HG02623 (cell line): ENCODE measurements at regions not wholly inside any gene's neighbourhood (a gene's known extent, or its start where the extent isn't known, plus 50 kb on each side); places are given as distances from the start of the nearest gene placed in this dataset.

ENCODE experiments used
- ATAC-seq: cut with Tn5 transposase; IDR thresholded peaks from one replicate; pipeline ENCODE4 v1.9.1; 2021; ENCODE audit warnings: moderate library complexity; ENCODE audit not compliant: unreplicated experiment

DNA sequence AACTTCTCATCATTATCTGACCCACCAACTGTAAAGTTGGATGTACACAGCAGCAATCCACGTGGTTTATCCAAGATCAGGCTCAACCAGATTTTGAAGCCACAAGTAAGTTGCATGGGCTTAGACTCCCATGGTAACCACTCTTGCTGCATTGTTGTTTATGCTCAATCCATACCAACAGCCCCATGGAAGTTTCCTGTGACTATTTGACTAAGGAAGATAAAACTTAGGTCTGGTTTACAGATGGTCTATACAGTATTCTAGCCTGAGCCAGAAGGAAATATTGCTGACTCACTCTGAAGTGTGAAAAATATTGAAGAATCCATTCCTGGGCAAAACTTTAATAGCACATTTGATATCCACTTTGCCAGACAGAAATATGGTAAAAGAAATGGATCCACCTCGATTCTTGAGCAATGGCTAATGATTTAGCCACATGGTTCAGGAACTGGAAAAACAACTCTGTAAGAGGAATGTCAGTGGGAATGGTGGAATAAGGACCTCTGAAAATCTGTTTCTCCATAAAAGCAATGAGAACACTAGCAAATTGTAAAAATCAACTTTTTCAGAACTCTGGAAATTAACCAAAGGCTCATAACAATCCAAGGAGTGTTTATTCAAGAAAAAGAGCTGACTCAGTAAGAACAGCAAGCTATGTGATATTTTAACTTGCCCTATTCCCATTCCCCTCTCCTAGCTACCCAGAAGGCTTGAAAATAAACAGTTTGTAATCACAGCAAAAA is 162.9 kb upstream of the STT3B start:
- ATAC-seq = no peak

DNA sequence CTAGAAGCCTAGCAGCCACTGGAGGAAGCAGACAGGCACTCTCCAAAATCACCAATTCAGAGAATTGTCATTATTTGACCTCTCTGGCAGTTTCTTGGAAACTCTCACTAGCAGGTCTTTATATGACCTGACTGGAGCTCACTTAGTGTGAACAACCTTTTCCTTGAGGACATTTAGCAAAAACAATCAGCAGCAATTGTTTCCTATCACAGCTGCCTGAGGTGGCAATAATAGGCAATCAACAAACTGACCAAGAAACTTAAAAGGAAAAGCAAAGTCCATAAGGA is 162.4 kb upstream of the STT3B start:
- no peak for ATAC-seq

DNA sequence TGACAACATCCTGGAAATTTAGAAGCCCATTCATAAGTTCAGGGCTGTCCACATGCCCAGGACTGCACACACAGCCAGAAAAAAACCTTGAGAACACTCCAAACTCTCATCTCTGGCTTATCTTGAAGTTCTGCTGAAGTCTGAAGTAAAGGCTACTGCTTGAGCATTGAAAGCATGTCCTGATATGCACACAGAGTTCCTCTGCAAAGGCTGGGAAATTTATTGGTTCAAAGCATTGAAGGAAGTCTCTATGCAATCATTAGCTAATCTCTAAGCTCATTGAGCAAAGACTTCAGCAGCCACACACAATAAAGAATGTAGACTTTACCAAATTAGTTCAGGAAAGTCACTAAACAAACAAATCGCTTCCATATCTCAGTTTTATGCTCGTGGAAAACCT is 162.0 kb upstream of the STT3B start:
- ATAC-seq = no peak

DNA sequence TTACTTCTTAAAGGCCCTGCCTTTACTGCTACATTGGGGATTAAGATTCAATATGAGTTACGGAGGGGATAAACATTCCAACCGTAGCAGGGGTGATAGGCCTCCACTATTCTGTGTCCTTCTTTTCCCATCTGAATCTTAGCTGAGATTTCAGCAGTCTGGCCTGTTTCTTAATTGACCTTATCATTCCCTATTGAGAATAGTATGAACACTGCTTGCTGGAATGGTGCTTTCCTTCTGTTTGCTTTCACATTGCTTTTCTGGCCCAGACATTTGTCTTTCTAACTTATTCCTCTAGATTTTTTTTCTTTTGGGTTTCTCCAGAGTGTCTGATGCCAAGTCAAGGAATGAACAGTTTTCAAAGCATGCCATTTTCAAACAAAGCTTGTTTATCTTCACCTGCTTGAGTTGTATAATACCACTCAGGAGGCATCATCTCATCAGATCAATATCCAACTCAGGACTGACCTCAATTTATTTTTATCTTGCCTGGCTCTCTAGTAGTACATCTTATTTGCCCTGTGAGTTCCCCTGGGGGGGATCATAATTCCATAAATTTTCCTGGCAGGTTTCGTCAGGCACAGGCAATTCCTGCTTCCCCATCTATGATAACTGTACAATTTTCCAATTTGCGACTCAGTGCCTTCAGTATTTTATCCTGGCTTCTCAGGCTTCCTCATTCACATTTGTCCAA is 161.1 kb upstream of the STT3B start:
- no peak for ATAC-seq

DNA sequence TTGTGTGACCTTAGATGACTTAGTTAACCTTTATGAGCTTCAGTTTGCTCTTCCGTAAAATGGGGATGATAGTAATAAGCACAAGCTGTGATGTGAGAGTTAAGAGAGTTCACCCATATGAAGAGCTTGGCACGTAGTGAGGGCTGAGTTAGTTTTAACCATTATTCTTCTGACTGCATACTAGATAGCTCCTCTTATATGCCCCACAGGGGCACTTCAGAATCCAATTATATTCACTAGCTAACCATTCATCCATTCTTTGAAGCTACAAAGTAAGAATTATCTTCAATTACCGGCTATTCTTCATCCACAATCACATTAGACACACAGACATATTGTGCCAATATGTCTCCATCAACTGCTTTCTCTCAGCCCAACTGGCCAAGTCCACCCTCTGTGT is 159.0 kb upstream of the STT3B start:
- ATAC-seq = no peak

DNA sequence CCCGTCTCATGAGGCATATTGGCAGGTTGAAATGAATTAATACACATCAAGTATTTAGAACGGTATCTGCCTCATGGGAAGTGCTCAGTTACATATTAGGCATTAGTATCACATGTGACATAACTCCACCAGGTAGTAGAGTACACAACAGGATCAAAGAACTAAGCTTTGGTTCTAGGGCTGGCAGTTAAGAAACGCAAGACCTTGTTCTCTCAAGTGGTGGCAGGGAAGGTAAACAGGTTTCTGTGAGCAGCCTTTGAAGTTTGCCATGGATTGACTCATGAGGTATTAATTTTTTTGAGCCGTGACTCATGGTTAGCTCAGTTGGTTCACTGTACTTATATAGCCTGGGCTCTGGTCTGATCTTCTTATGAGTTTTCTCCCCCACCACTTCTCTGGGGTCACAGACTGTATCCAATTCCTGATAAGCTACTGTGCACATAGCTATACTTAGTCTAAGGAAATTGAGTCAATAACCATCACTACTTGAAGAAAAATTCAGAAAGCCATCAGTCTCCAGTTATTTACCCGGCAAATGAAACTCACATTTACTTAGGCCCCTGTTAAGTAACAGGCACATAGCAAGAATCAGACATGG is 155.6 kb upstream of the STT3B start:
- no peak for ATAC-seq

DNA sequence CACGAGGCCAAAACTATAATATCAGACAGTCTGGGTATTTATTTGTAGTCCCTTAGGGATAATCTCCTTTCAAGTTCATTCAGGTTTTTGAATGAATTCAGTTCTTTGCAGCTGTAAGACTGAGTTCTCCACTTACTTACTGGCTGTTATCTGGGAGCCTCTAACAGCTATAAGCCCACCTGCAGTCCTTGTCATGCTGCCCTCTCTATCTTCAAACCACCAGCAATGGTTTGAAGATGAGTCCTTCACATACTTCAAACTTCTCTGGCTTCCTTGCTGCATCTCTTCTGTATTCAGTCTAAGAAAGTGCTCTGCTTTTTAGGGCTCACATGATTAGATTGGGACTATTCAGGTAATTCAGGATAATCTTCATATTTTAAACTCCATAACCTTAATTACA is 154.5 kb upstream of the STT3B start:
- no peak for ATAC-seq

DNA sequence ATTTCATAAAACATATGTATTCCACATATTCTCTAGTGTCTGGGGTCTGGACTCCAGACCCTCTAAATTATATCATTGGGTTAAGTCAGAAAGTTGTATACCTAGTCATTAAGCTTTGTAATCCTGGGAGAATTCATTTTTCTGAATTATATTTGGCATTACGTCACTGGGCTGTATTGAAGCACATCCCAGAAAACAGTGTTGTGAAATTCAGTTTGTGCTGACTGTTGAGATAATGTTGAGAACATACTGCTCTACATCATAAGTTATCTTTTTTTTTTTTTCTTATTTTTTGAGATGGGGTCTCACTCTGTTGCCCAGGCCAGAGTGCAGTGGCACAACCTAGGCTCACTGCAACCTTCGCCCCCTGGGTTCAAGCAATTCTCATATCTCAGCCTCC is 153.1 kb upstream of the STT3B start:
- no peak for ATAC-seq

DNA sequence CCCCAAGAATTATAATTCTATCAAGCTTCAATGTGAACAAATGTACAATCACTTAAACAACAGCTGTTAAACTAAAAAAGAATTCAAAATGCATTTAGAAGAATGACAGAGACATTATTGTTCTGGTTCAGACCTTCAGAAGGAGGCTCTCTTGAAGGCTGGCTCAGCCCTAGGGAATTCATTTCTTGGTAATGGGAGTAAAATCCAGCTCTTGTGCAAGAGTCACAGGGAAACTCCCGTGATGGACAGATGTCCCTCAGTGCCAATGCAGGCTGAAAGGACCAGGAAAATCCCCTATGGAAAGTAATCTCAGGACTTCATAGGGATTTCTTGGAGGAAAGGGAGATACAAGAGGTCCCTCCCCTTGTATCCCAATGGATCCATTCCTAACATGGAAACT is 149.9 kb upstream of the STT3B start:
- no peak for ATAC-seq

DNA sequence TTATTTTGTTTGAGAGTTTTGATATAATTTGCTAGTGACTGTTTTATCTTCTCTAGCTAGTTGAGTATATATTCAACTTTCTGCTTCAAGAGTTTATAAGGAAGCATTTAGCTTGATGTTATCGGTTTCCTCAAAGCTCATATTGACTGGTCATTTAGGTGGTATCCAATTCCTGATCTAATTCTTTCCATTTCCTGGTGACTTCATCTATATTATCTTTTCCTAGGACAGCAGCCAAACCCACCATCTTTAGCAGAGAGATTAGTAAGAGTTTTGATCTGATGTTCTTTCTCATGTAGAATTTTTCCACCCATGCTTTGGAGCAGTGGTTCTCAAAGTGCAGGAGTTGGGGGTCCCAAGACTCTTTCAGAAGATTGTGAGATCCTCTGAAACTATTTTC is 148.6 kb upstream of the STT3B start:
- no peak for ATAC-seq

DNA sequence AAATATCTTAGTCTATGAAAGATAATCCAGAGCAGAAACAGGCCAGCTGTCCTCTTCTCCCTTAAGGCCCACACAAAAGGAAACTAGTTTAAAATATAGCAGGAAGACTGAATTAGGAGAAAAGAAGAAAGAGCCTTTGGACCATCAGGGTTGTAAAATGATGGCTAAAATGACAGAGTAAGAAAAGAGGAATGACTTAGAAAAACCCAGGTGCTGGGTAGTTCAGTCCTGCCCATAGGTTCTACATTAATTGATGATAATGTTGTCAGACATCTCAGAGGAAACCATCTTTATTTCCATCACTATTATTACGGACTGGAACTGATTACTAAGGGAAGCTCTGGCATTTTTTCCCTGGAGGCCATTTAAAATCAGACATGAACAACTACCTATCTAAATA is 142.8 kb upstream of the STT3B start:
- ATAC-seq = no peak

DNA sequence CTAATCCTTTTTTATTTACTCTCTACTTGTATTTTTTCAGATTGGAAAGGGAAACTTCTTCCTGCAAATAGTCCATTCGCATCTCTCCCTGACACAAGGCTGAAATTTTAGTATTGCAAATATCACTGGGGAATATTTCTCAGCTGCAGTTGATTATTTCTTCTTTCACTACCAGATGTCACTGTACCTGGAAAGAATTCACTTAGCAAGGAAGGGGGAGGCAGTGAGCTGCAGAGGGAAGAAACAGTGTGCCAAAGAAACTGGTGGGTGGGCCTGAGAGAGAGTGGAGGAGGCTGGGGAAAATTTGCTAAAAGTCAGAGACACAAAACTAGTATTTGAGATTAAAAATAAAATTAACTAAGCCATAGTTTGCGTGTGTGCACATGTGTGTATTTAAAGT is 142.3 kb upstream of the STT3B start:
- ATAC-seq = no peak

DNA sequence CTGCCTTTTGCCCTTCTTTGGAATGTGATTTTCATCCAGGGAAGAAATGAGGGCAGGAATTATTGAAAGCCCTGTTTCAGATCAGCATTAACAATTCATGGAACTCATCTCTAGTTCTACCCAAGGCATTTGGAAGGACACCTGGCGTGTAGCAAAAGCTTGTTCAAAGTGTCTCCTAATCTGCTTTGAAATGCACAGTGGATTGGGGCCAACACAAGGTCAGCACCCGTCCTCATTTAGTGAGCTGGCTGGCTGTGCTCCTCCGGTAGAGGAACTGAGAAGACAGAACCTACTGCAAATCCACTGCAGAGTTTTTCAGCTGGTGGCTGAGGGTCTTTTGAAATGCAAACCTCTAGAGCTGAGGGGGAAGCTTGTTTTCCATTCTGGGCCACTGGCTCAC is 141.6 kb upstream of the STT3B start:
- peak; percentile 49 for ATAC-seq

DNA sequence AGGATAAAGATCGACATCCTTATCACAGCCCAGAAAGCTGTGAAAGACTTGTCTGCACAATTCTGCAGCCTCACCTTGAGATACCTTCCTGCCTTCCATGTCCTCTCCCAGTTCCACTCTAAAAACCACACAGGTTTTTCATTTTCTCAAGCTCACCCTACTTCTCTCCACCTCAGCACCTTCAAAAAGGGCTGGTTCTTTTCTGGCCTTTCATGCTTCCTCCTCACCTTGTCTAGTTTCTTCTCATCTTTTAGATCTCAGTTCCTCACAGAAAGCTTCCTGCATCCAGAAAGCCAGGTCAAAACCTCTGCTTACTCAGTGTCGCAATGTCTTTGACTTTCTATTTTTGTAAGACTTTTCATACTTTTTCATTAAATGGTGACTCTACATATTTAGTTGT is 140.2 kb upstream of the STT3B start:
- peak; percentile 54 for ATAC-seq

DNA sequence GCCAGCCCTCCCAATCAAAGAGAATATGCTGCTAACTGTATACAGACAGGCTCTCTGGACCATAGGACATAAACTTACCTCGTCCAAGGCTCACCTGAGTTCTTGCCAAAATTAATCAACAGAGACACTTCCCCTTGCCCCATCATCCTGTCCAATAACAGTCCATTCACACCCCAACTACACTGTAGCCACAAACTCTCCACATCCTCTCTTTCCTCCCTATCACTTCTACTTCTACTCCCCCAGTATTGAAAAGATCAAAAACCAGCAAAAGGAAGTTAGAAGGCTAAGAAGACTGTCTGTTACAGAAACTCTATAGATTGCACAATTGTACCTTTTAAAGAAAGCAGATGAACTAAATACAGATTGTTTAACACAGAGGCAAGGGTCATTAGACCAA is 133.5 kb upstream of the STT3B start:
- no peak for ATAC-seq

DNA sequence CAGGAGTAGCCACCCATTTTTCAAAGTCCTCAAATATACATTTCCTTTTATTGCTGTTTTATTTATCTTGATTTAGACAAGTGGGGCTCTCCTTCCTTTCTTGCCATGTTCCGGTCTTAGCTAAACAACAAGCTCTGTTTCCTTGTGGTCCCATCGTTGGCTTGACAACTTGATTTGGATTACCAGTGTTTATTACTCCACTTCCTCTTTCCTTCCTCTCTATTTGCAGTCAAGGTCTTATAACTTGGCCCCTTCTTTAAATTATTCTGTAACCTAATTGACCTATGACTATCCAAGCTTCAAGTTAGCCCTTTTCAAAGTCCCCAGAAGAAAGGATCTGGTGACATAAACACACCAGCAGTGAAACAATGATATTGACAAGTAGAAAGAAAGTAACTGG is 130.6 kb upstream of the STT3B start:
- ATAC-seq = no peak

DNA sequence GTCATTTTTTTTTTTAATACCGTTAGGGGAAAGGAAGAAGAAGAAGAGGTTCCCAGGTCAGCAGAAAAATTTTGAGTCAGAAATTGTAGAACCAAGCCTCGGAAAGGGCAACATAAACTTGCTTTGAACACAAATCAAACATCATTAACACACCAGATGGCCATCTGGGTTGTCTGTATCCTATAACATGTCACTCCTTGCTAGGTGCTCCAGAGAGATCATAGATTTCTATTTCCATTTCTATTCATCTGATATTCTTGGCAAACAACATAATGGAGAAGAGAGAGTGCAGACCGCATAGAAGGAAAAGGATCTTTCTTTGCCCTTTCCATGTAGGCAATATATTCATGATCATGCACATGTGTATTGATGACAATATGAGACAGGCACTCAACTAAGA is 129.5 kb upstream of the STT3B start:
- no peak for ATAC-seq

DNA sequence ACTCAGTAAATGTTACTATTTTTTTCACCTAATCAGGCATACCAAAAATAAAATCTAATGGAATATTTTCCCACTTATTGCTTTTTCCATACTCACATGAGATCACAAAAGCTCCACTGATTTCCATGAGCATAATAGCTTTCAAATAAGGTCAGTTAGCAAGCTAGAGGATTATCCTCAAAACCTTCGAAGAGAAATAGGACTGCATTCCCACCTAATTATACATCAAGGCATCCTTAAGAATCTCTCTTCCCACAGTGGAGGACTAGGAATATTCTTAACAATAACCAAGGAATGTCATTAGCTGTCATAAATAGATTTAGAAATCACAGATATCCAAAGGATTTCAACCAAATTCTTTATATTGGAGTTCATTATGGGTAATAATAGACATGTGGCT is 127.9 kb upstream of the STT3B start:
- ATAC-seq = no peak

DNA sequence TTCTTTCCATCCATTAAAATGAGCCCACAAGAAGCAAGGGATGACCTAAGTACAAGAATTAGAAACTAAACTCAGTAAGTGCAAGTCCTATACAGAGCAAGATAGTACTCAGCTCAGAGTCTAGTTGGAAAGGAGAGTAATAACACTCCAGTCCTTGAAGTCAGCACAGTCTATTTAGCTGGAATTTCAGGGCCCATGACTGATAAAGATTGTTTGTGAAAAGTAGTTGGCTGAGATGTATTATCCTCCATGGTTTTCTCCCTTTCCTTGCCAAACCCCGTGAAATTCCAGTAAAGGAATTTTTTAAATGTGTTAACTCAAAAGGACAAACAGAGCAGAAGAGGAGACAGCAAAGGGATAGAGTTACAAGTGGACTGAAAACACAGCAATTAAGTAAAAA is 127.2 kb upstream of the STT3B start:
- no peak for ATAC-seq

DNA sequence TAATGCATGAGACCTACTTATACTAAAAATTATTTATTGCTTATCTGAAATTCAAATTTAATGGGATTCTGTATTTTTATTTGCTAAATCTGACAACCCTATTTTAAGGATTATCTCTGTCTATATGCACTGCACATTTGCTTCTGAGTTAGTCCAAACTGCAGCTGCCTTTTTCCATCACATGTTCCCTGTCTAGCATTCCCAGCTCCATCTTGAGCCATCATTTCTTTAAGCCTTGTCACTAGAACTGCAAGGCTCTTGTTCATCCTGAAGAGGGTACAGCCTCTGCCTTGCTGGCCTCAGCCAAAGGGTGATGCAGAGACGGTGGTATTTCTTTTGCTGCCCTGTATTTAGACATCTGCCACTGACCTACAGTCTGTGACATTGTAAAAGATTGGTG is 125.8 kb upstream of the STT3B start:
- no peak for ATAC-seq

DNA sequence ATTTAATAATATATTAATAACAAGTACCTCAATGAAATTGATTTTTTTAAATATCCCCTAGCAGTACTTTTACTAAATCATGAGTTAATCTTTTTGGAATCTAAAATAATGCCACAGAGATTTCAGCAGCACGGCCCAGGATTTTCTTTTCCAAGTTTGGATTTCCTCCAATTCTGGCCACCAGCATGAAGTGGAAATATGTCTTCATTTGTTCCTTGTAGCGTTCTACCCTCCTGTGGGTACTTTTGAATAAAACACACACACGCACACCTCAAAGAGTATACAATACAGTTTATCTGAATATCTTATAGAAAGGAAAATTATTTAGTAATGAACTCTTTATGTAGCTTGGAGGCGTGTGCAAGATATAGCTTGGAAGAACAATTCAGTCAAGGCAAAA is 125.1 kb upstream of the STT3B start:
- no peak for ATAC-seq

DNA sequence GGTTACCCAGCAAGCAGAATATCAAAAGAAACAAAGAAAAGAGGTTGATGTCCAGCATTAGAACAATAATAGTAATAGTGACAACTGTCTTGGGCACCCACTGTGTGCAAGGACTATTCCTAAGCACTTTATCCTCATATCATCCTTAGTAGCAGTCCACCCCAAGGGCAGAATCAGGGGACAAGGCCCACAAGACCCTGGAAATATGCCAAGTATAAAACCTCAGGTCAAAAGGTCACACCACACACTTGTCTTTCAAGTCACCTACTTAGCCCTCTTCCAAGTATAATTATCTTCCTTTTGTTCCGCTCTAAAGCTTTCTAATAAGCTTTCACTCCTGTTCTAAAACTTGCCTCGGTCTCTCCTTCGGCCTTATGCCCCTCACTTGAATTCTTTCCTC is 124.0 kb upstream of the STT3B start:
- no peak for ATAC-seq

DNA sequence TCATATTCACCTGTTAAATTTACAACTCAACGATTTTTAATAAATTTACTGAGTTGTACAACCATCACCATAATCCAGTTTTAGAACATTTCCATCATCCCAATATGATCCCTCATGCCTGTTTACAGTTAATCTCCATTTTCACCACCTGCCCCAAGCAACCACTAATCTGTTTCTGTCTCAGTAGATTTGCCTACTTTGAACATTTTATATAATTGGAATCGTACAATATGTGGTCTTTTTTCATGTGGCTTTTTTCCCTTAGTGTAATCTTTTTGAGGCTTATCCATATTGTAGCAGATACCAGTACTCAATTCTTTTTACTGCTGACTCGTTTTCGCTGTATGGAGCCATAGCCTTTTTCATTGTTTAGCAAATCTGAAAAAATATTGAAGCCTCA is 123.3 kb upstream of the STT3B start:
- no peak for ATAC-seq
